ENCODE measurements at regions not wholly inside any gene's neighbourhood (a gene's known extent, or its start where the extent isn't known, plus 50 kb on each side); places are given as distances from the start of the nearest gene placed in this dataset.

DNA sequence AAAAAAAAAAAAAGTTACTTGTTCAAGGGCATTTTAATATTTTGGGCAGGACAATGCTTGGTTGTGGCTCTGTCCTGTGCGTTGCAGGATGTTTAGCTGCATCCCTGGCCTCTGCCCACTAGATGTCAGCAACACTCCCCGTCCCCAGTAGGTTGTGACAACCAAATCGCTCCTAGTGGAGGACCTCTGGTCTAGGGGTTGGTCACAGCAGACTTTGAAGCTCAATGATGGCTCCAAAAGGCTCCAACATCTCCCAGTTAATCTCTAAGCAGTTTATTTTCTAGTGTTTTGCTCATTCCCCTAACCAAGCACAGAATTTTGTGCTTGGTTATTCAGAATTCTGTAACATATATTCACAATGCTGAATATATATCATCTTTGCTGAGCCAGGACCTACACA lies 67.0 kb downstream of the CHRNA1 start:
- TF ChIP-seq, protein P1, sequence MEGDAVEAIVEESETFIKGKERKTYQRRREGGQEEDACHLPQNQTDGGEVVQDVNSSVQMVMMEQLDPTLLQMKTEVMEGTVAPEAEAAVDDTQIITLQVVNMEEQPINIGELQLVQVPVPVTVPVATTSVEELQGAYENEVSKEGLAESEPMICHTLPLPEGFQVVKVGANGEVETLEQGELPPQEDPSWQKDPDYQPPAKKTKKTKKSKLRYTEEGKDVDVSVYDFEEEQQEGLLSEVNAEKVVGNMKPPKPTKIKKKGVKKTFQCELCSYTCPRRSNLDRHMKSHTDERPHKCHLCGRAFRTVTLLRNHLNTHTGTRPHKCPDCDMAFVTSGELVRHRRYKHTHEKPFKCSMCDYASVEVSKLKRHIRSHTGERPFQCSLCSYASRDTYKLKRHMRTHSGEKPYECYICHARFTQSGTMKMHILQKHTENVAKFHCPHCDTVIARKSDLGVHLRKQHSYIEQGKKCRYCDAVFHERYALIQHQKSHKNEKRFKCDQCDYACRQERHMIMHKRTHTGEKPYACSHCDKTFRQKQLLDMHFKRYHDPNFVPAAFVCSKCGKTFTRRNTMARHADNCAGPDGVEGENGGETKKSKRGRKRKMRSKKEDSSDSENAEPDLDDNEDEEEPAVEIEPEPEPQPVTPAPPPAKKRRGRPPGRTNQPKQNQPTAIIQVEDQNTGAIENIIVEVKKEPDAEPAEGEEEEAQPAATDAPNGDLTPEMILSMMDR (conservative IDR thresholded peaks at IDR 0.05 in 1 of 2, IDR thresholded peaks at IDR 0.05 in 1 of 2; ENCODE audit: low read depth in 1 of 2, low read length in 2 of 2), result peak; percentile 94 to 96
- TF ChIP-seq EZH2 (IDR thresholded peaks at IDR 0.05; ENCODE audit: low read length, missing control alignments), result no peak
